Neural cell (in vitro differentiated cells): ENCODE measurements at regions not wholly inside any gene's neighbourhood (a gene's known extent, or its start where the extent isn't known, plus 50 kb on each side); places are given as distances from the start of the nearest gene placed in this dataset.

ENCODE experiments used
- H2AFZ ChIP-seq: fragments of 200-600, 300-800 bp; sonication (generic), shearing (Covaris generic); 2 replicates; pipeline ENCODE4 v1.6.0; 2014; ENCODE audit warnings: low read depth, mild to moderate bottlenecking, antibody characterized with exemption, low read length, moderate library complexity
- H3F3A ChIP-seq: fragments of 200-600 bp; shearing (Covaris generic); 2 replicates; pipeline ENCODE4 v1.6.1; 2016; ENCODE audit warnings: mild to moderate bottlenecking, moderate library complexity, mixed read lengths, antibody characterized with exemption, low read length; ENCODE audit not compliant: insufficient read depth, poor library complexity, severe bottlenecking
- H3K27ac ChIP-seq: fragments of 200-600, 300-800 bp; sonication (generic), shearing (Covaris generic); 2 replicates; pipeline ENCODE4 v1.5.1; 2014; ENCODE audit warnings: mild to moderate bottlenecking, low read length, moderate library complexity
- H3K27me3 ChIP-seq: fragments of 300-800, 200-600 bp; sonication (generic), shearing (Covaris generic); 2 replicates; pipeline ENCODE4 v1.6.0; 2014; ENCODE audit warnings: mild to moderate bottlenecking, low read depth, low read length, moderate library complexity; ENCODE audit not compliant: insufficient read depth
- H3K36me3 ChIP-seq: fragments of 300-800, 200-600 bp; sonication (generic), shearing (Covaris generic); 2 replicates; pipeline ENCODE4 v1.5.1; 2014; ENCODE audit warnings: mild to moderate bottlenecking, antibody characterized with exemption, low read length, moderate library complexity; ENCODE audit not compliant: insufficient read depth
- H3K4me2 ChIP-seq: fragments of 300-800, 200-600 bp; sonication (generic), shearing (Covaris generic); 2 replicates; pipeline ENCODE4 v1.6.0; 2014; ENCODE audit warnings: mild to moderate bottlenecking, low read length
- H3K4me3 ChIP-seq: fragments of 300-800, 200-600 bp; sonication (generic), shearing (Covaris generic); 2 replicates; pipeline ENCODE4 v1.5.1; 2014; ENCODE audit warnings: mild to moderate bottlenecking, low read length, moderate library complexity
- H3K79me2 ChIP-seq: fragments of 200-600 bp; shearing (Covaris generic); replicated peaks from 2 replicates; pipeline ENCODE4 v1.6.0; 2014; ENCODE audit warnings: mild to moderate bottlenecking, low read length, moderate library complexity; ENCODE audit not compliant: insufficient read depth
- H3K9ac ChIP-seq: fragments of 300-800, 200-600 bp; sonication (generic), shearing (Covaris generic); 2 replicates; pipeline ENCODE4 v1.6.1; 2016; ENCODE audit warnings: mild to moderate bottlenecking, low read length, mixed read lengths
- H3K9me2 ChIP-seq: fragments of 200-600 bp; shearing (Covaris generic); 2 replicates; pipeline ENCODE4 v1.6.1; 2016; ENCODE audit warnings: mild to moderate bottlenecking, low read length, mixed read lengths; ENCODE audit not compliant: insufficient read depth
- H3K9me3 ChIP-seq: fragments of 200-600, 300-800 bp; sonication (generic), shearing (Covaris generic); 2 replicates; pipeline ENCODE4 v1.6.1; 2016; ENCODE audit warnings: mild to moderate bottlenecking, mixed run types, low read length, moderate library complexity, mixed read lengths
- H4K20me1 ChIP-seq: fragments of 200-600 bp; shearing (Covaris generic); 2 replicates; pipeline ENCODE4 v1.6.1; 2016; ENCODE audit warnings: mild to moderate bottlenecking, mixed run types; ENCODE audit not compliant: insufficient read depth
- EP300 ChIP-seq: fragments of 450-650 bp; conservative IDR thresholded peaks from 2 replicates; pipeline ENCODE4 v1.6.1; 2014; ENCODE audit warnings: antibody characterized with exemption, mild to moderate bottlenecking, moderate library complexity; ENCODE audit not compliant: poor library complexity, severe bottlenecking
- EZH2 ChIP-seq: fragments of 200-600, 300-800 bp; shearing (Covaris generic), sonication (generic); IDR thresholded peaks from 2 replicates; pipeline ENCODE4 v1.6.1; 2014; ENCODE audit warnings: antibody characterized with exemption, low read length, borderline replicate concordance, mild to moderate bottlenecking; ENCODE audit not compliant: insufficient read depth, poor library complexity, severe bottlenecking
- MXI1 ChIP-seq: fragments of 450-650 bp; conservative IDR thresholded peaks from 2 replicates; pipeline ENCODE4 v1.6.1; 2014; ENCODE audit warnings: antibody characterized with exemption, mild to moderate bottlenecking; ENCODE audit not compliant: poor library complexity, severe bottlenecking
- POLR2AphosphoS5 ChIP-seq: IDR thresholded peaks from 2 replicates; pipeline ENCODE4 v1.6.1; 2012
- RAD21 ChIP-seq: fragments of 450-650 bp; conservative IDR thresholded peaks from 2 replicates; pipeline ENCODE4 v1.6.1; 2014; ENCODE audit warnings: antibody characterized with exemption, mild to moderate bottlenecking, moderate library complexity
- SMC3 ChIP-seq: fragments of 450-650 bp; conservative IDR thresholded peaks from 2 replicates; pipeline ENCODE4 v1.6.1; 2014; ENCODE audit warnings: antibody characterized with exemption, mild to moderate bottlenecking, moderate library complexity; ENCODE audit not compliant: poor library complexity
- TAF1 ChIP-seq: IDR thresholded peaks from 2 replicates; pipeline ENCODE4 v1.6.1; 2012; ENCODE audit warnings: low read depth
- TF ChIP-seq, protein P1 (sequence below): fragments of 450-650 bp; IDR thresholded peaks from 2 replicates; pipeline ENCODE4 v1.5.1; 2014; ENCODE audit warnings: antibody characterized with exemption, mild to moderate bottlenecking, moderate library complexity; ENCODE audit not compliant: poor library complexity, severe bottlenecking
- TF ChIP-seq, protein P2 (sequence below): IDR thresholded peaks from 2 replicates; pipeline ENCODE4 v1.6.1; 2012; ENCODE audit warnings: borderline replicate concordance

DNA sequence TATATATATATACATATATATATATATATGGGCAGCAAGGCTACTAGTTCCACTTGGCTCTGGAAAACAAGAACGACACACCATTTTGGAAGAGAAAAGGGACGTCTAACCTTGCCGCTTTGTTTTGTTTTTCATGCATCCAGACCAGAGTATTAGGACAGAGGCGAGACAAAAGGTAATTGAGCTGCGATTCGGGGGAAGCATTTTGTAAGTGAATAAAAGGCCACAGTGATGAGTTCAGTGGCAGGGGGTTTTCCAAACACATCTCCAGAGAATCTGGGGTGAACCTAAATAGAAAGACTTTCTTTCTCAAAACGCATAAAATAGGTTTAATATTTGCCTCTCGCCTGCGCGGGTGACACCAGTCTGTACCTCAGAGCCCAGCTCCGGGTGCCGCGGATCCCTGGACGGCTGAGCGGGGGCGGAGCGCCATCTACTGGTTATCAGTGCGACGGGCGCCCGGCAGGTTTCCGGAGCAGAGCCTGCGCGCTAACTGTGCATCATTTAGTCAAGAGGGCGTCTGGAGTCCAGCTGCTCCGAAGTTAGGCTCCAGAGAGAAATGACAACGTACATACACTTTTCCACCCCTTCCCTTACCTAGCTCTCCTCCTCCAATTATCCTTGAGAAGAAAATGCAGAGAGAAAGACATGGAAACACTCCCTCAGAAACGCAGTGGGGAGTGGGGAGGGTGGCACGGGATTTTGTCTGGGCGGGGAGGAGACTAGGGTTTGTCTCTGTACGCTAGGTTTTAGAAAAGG lies 262.3 kb downstream of the TBC1D4 start:
- Histone ChIP-seq H3K4me3 (peak overlapping the region; percentile 44), H4K20me1 (no peaks in the 10 kb centered on the region), H3K36me3 (no peaks in the 10 kb centered on the region), H3K9me2 (no peaks in the 10 kb centered on the region), H3F3A (peaks cover 4% of the 10 kb centered on the region), H3K9me3 (no peaks in the 10 kb centered on the region), H3K4me2 (no peak overlapping the region), H2AFZ (no peak overlapping the region), H3K9ac (peak overlapping the region; percentile 61), H3K27ac (peak overlapping the region; percentile 74), H3K27me3 (no peaks in the 10 kb centered on the region), H3K79me2 (no peaks in the 10 kb centered on the region)
- TF ChIP-seq EP300 (peak; percentile 61), RAD21 (peak; percentile 100), EZH2 (no peak), SMC3 (peak; percentile 99), POLR2AphosphoS5 (no peak)
- TF ChIP-seq, protein P1, sequence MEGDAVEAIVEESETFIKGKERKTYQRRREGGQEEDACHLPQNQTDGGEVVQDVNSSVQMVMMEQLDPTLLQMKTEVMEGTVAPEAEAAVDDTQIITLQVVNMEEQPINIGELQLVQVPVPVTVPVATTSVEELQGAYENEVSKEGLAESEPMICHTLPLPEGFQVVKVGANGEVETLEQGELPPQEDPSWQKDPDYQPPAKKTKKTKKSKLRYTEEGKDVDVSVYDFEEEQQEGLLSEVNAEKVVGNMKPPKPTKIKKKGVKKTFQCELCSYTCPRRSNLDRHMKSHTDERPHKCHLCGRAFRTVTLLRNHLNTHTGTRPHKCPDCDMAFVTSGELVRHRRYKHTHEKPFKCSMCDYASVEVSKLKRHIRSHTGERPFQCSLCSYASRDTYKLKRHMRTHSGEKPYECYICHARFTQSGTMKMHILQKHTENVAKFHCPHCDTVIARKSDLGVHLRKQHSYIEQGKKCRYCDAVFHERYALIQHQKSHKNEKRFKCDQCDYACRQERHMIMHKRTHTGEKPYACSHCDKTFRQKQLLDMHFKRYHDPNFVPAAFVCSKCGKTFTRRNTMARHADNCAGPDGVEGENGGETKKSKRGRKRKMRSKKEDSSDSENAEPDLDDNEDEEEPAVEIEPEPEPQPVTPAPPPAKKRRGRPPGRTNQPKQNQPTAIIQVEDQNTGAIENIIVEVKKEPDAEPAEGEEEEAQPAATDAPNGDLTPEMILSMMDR, result peak; percentile 98

DNA sequence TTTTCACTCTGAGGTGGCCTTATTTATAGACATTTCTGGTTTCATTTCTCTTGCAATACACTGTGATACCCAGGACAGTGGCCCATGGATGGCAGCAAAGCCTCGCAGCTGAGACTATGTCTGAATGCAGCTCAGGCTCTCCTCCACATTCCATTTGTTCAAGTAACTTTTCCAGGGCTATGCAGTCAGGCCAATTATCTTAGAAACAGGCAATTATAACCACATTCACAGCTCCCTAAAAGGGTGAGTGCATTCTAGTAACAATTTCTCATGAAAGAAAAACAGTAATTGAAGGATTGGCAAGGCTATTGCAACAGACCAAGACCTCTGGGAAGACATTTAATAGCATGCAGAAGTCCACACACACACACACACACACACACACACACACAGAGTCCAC lies 264.0 kb downstream of the TBC1D4 start:
- Histone ChIP-seq H3K9ac (no peak overlapping the region), H2AFZ (no peak overlapping the region), H3K36me3 (no peaks in the 10 kb centered on the region), H3K27me3 (no peaks in the 10 kb centered on the region), H4K20me1 (no peaks in the 10 kb centered on the region), H3F3A (peaks cover 4% of the 10 kb centered on the region), H3K9me3 (no peaks in the 10 kb centered on the region), H3K27ac (peak overlapping the region; percentile 74), H3K79me2 (no peaks in the 10 kb centered on the region), H3K9me2 (no peaks in the 10 kb centered on the region), H3K4me3 (no peak overlapping the region), H3K4me2 (no peak overlapping the region)
- no peak for TF ChIP-seq TAF1
- TF ChIP-seq, protein P1, result peak; percentile 50
- peak; percentile 50 for TF ChIP-seq POLR2AphosphoS5
- TF ChIP-seq SMC3, result peak; percentile 56
- TF ChIP-seq MXI1, result no peak
- no peak for TF ChIP-seq EP300
- TF ChIP-seq EZH2, result no peak
- peak; percentile 59 for TF ChIP-seq RAD21
- TF ChIP-seq, protein P2, sequence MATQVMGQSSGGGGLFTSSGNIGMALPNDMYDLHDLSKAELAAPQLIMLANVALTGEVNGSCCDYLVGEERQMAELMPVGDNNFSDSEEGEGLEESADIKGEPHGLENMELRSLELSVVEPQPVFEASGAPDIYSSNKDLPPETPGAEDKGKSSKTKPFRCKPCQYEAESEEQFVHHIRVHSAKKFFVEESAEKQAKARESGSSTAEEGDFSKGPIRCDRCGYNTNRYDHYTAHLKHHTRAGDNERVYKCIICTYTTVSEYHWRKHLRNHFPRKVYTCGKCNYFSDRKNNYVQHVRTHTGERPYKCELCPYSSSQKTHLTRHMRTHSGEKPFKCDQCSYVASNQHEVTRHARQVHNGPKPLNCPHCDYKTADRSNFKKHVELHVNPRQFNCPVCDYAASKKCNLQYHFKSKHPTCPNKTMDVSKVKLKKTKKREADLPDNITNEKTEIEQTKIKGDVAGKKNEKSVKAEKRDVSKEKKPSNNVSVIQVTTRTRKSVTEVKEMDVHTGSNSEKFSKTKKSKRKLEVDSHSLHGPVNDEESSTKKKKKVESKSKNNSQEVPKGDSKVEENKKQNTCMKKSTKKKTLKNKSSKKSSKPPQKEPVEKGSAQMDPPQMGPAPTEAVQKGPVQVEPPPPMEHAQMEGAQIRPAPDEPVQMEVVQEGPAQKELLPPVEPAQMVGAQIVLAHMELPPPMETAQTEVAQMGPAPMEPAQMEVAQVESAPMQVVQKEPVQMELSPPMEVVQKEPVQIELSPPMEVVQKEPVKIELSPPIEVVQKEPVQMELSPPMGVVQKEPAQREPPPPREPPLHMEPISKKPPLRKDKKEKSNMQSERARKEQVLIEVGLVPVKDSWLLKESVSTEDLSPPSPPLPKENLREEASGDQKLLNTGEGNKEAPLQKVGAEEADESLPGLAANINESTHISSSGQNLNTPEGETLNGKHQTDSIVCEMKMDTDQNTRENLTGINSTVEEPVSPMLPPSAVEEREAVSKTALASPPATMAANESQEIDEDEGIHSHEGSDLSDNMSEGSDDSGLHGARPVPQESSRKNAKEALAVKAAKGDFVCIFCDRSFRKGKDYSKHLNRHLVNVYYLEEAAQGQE, result peak; percentile 39
